Uterus (tissue), 2 donors: ENCODE measurements at regions not wholly inside any gene's neighbourhood (a gene's known extent, or its start where the extent isn't known, plus 50 kb on each side); places are given as distances from the start of the nearest gene placed in this dataset.

Source experiments
- CTCF ChIP-seq, 4 experiments: fragments of 200-600 bp in 2 of 4; fragments of 450-650 bp in 2 of 4; sonication (generic) in 2 of 4; IDR thresholded peaks; one replicate each; pipeline ENCODE4 v1.5.1; 2016 to 2019; ENCODE audit warnings: antibody characterized with exemption in 4 of 4, mild to moderate bottlenecking in 2 of 4, moderate library complexity in 1 of 4
- POLR2A ChIP-seq, 2 donors: fragments of 450-650 bp; IDR thresholded peaks; one replicate each; pipeline ENCODE4 v1.6.1; 2016; ENCODE audit warnings: antibody characterized with exemption in 2 of 2, mild to moderate bottlenecking in 1 of 2, moderate library complexity in 1 of 2

GRCh38 chr5:29113516-29113915, 2075.1 kb upstream of the CDH9 start:
- TF ChIP-seq CTCF (IDR thresholded peaks at IDR 0.05) (no peak), POLR2A (IDR thresholded peaks at IDR 0.05) (no peak)
